Inflammatory macrophage (primary cell): ENCODE measurements at regions not wholly inside any gene's neighbourhood (a gene's known extent, or its start where the extent isn't known, plus 50 kb on each side); places are given as distances from the start of the nearest gene placed in this dataset.

Experiments used
- DNase-seq, 2 donors: peaks; one replicate each; pipeline ENCODE4 v3.0.0-alpha.2; 2020 to 2022

DNA sequence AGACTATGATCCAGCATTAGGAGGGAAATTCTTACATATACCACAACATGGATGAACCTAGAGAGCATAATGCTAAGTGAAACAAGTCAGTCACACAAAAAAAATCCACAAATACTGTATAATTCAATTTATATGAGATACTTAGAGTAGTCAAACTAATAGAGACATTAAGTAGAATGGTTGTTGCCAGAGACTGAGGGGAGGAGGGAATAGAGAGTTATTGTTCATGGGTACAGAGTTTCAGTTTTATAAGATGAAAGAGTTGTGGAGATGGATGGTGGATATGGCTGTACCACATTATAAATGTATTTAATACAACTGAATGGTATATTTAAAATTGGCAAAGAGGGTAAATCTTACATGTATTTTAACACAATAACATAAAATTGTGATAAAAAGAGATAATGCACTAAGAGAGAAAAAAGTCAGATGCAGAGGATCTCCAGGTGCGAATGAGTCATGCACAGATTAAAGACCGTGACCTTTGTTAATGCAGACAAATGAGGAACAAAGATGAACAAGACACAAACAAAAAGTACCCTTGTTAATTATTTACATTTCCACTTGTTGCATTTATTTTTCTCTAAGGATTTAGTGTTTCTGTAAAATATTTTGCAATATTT lies 541.7 kb upstream of the MEX3C start:
- DNase-seq: no peak

- no peak for DNase-seq
Measured at GRCh38 chr18:51751901-51752300, 554.4 kb upstream of the MEX3C start.

DNA sequence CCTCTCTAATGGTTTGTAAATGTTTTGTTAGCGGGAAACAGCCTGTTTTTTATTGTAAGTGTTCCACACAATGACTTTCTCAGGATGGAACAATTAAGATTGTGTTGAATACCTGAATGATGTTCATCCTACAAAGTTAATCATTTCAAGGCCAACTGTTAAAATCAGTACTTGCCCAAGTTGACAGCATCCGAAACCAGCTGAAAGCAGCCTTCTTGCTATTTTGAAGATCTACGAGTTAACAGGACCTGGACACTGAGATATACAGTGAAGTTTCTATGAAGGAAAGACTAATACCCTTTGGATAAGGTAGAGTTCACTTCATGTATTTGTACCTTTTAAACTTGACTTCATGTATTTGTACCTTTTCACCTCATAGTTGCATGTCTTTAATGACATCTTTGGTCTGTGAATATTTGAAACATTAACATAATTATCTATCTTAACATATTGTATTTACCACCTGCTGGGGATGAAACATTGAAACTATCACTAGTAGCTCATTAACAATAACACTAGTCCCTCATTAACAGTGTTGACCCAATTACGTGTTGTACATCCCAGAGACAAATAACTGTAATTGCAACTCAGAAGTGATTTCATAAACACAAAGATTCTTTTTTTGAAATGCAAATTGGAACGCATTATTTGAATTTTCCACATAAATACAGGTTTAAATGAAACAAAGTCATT lies 556.0 kb upstream of the MEX3C start:
- DNase-seq: no peak

GRCh38 chr18:51754566-51754965 lies 557.1 kb upstream of the MEX3C start:
- no peak for DNase-seq

DNA sequence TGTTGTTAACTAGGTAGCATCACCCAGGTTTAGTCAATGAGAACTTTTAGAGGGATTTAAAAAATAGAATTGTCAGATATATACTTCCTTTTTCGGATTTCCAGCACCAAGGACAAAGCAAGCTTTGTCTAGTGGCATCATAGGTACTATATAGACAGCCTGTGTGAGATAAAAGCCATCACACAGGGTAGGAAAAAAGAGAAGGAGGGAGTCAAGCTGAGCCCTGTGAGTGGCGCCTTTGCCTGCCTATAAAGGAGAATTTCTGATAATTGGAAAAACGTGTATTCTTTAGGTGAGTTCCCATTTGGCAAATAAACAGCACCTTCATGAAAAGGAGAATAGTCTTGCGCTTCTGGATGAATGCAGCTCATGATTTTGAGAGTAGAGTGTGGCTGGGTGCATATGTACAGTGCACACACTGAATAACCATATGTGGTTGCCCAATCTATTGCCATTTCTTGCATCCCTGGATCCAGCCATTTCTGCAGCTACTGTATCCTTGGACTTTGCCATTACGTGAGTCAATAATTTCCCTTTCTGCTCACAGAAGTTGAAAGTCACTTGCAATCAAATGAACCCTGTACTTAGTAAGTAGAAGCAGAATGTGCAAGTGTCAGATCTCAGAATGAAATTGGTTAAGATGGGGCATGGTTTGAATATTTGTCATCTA lies 559.9 kb upstream of the MEX3C start:
- no peak for DNase-seq

- no peak for DNase-seq
Measured at GRCh38 chr18:51762373-51762772, 564.9 kb upstream of the MEX3C start.

DNA sequence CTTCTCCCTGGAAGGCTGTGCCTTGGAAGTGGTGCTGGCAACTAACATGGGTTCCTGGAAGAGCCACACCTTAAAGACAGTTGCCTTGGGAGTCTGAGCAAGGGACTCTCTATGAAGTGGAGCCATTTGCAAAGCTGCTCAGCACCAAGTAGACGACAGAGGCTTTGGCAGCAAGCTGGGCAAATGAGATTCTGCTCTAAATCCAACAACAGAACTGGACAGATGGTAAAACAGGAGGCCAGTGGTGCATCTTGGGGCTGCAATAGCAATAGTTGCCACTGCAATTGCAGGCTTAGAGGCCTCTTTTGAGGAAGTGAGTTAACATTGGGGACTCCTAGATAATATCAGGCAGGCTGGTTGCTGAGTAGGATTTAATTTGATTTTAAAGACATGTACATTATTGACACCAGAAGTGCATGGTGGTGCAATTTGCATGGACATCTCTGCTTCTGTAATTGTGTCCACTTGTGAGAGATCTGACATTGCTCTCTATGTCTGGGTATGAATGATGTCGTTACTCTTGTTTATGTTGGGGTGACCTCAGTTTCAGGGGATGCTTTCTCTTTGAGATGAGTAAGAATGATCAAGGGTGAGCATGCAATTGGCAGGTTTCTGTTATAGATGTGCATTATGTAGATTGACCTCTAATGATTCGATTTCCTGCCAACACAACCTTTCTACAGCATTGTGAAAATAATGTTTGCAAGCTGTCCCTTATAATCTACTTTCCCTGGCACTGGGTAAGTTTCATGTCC lies 568.3 kb upstream of the MEX3C start:
- no peak for DNase-seq

DNA sequence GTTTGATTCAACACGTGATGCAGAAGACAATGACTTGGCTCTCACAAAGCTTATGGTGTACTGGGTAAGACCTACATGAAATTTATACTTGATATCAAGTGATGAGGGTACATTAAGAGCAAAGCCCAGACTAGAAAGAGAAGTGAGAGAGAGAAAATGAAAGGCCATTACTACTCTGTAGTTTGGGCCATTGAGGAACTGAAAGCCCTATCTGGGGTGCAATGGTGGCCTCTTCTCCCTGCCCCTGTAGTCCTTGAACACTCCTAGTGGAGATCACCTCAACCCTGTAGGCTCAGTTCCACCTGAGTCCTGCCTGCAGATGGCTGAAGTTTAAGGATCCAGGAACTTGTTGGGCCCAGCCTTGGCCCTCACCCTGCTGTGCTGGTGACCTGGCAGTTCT lies 569.8 kb upstream of the MEX3C start:
- no peak for DNase-seq

- DNase-seq: no peak
Measured at GRCh38 chr18:51778115-51778514, 561.9 kb upstream of the DCC start.

GRCh38 chr18:51789871-51790270 lies 550.1 kb upstream of the DCC start:
- no peak for DNase-seq

DNA sequence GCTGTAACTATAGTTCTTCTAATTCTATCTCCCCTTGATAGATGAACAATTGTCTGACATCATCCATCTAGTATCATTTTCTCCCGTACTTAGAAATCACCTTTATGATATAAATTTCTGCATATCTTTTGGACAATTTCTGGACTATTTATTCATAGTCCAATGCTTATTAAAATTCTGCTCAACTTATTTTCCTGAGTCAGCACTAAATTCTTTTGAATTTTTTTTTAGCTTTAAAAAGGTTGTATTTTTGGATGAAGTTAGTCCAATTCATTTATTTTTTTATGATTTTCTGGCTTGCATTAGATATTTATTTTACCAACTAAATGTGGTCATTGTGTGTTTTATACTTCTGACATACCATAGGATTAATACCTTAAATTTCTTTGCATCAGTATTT lies 538.5 kb upstream of the DCC start:
- DNase-seq: no peak

DNA sequence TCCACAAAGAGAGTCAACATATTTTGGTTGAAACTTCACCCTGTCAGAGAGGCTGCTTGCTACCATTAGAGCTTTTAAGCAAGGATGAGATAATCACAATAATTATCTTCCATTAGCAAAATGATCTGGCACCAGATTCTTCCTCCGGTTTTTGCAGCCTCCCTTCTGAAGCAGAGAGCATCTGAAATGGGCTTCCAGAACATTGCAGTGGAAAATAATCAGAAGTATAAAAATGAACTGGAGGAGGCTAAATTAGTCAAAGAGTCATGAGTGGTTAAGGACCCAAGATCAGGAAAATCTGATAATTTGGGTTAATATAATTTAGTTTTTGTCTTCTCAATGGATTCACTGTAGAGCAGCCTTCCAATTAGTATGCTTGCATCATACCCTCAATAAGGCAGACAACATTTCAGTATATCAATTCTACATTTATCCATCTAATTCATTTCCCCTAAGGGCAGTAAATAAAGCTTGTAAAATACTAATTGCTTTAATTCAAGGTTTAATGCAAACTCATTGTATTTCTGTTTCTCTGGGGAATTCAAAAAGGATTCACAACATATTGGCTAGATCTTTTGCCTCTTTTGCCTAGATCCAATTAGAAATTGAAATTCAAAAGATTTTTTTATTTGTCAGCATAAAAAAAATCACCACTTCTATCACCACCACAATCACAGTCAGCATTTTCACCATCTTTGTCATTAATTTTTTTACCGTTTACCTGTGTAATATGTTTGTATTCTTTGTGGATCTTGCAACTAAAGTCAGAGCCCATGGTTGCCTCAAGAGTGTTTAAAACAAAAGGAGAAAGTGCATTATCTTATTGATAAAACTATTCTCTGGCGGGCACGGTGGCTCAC lies 537.2 kb upstream of the DCC start:
- no peak for DNase-seq

GRCh38 chr18:51807336-51807735 lies 532.7 kb upstream of the DCC start:
- DNase-seq: no peak

- DNase-seq: no peak
Measured at GRCh38 chr18:51811883-51812282, 528.1 kb upstream of the DCC start.

- DNase-seq: no peak
Measured at GRCh38 chr18:51813740-51814139, 526.3 kb upstream of the DCC start.

- no peak for DNase-seq
Measured at GRCh38 chr18:51821610-51822009, 518.4 kb upstream of the DCC start.

DNA sequence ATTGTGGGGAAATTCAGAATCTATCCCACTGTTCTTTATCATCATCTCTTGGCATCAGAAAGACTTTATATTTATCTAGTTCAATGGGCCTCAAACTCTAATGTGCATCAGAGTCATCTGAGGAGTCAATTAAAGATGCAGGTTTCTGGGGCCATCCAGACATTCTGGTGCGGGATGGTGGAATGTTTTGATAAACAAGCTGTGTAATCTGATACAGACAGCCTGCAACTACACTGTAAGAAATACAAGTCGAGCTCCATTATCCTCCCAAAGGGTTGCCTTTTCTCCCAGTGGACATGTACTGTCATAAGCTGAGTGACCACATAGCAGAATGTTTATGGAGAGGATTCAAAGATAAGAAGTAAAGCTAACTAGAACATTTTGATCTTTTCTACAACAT lies 515.3 kb upstream of the DCC start:
- no peak for DNase-seq

- DNase-seq: no peak
Measured at GRCh38 chr18:51833850-51834249, 506.1 kb upstream of the DCC start.

- no peak for DNase-seq
Measured at GRCh38 chr18:51848702-51849101, 491.3 kb upstream of the DCC start.

GRCh38 chr18:51852681-51853080 lies 487.3 kb upstream of the DCC start:
- no peak for DNase-seq

DNA sequence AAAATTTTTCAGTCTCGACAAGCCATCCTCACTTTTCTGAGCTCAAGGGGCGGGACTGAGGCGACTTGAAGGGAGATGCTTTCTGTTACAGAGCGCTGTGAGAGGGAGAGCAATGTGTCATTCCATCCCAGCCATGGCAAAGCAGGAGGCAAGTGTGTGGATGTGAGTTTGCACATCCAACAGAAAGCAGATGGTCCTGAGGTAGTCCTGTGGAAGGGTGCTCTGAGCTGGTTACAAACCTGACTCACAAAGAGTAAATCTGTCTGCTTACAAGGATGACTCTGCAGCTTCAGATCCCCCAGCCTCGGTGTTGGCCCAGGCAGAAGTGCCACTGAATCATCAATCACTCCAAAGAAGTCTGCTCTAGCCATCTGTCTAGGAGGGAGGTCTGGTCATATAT lies 482.0 kb upstream of the DCC start:
- DNase-seq: no peak

DNA sequence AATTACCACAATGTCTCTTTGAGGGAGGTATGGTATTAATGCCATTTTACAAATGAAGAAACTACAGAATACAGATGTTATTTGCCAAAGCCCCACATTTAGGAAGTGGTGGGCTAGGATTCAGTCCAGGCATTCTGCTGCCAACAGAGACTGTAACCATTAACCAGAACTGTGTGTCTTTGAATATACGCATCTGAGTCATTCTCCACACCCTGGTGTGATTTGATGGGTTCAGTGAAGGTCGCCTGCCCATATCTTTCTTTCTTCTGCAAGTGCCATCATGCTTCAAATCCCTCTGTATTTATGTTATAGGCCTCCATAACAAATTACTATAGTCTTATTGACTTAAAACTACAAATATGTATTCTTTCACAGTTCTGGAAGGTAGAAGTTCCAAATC lies 479.0 kb upstream of the DCC start:
- DNase-seq: no peak
